NB4 (cell line): ENCODE measurements at regions not wholly inside any gene's neighbourhood (a gene's known extent, or its start where the extent isn't known, plus 50 kb on each side); places are given as distances from the start of the nearest gene placed in this dataset.

Experiments
- MYC ChIP-seq: IDR thresholded peaks from 2 replicates; pipeline ENCODE4 v1.6.1; 2011; ENCODE audit warnings: low read depth, low read length
- POLR2A ChIP-seq: IDR thresholded peaks from 2 replicates; pipeline ENCODE4 v1.6.1; 2011; ENCODE audit warnings: mild to moderate bottlenecking; ENCODE audit not compliant: insufficient read length; ENCODE audit errors: extremely low read depth
- TF ChIP-seq, protein P1 (sequence below): IDR thresholded peaks from one replicate; pipeline ENCODE4 v1.5.1; 2012; ENCODE audit warnings: low read depth, low read length

DNA sequence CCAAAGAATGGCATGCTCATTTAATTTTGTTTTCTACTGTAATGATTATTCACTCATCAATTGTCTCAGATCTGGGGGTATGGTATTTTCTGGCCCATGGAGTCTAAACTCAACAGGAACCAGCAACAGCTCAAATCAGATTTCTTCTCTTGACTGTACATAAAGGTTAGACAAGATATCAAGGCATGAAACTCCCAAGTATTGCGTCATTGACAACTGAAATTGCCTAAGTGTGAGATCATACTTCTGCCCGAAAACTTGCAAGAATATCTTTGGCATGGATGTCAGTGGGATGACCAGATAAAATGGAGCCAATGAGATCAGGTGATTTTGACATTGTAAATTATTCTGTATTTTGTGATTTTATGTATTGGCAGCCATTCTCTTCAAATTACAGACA lies 141.7 kb upstream of the STK32A start:
- TF ChIP-seq, protein P1, sequence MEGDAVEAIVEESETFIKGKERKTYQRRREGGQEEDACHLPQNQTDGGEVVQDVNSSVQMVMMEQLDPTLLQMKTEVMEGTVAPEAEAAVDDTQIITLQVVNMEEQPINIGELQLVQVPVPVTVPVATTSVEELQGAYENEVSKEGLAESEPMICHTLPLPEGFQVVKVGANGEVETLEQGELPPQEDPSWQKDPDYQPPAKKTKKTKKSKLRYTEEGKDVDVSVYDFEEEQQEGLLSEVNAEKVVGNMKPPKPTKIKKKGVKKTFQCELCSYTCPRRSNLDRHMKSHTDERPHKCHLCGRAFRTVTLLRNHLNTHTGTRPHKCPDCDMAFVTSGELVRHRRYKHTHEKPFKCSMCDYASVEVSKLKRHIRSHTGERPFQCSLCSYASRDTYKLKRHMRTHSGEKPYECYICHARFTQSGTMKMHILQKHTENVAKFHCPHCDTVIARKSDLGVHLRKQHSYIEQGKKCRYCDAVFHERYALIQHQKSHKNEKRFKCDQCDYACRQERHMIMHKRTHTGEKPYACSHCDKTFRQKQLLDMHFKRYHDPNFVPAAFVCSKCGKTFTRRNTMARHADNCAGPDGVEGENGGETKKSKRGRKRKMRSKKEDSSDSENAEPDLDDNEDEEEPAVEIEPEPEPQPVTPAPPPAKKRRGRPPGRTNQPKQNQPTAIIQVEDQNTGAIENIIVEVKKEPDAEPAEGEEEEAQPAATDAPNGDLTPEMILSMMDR, result no peak
- TF ChIP-seq POLR2A (no peak), MYC (no peak)
